Astrocyte of the hippocampus (primary cell): ENCODE measurements at regions not wholly inside any gene's neighbourhood (a gene's known extent, or its start where the extent isn't known, plus 50 kb on each side); places are given as distances from the start of the nearest gene placed in this dataset.
A peak's percentile ranks its signal among the peaks of the same experiment; 100 is the strongest.

Experiments
- DNase-seq: peaks from one replicate; pipeline ENCODE4 v3.0.0; 2011; ENCODE audit warnings: low read depth, low spot score

- no peak for DNase-seq
Observed at GRCh38 chr5:105945203-105945972, 1725.3 kb downstream of the EFNA5 start.

- DNase-seq = no peak
Observed at GRCh38 chr5:105940181-105940580, 1730.6 kb downstream of the EFNA5 start.

- DNase-seq = no peak
Observed at GRCh38 chr5:105934171-105934570, 1736.6 kb downstream of the EFNA5 start.

- peak; percentile 8 for DNase-seq
Observed at GRCh38 chr5:105931881-105932421, 1738.8 kb downstream of the EFNA5 start.

GRCh38 chr5:105929858-105930257 is 1740.9 kb downstream of the EFNA5 start:
- no peak for DNase-seq

GRCh38 chr5:105924366-105924765 is 1746.4 kb downstream of the EFNA5 start:
- peak; percentile 2 for DNase-seq

GRCh38 chr5:105922574-105922973 is 1748.2 kb downstream of the EFNA5 start:
- no peak for DNase-seq

- no peak for DNase-seq
Observed at GRCh38 chr5:105922080-105922479, 1748.7 kb downstream of the EFNA5 start.

- peak; percentile 7 for DNase-seq
Observed at GRCh38 chr5:105917189-105917588, 1753.5 kb downstream of the EFNA5 start.

- DNase-seq = no peak
Observed at GRCh38 chr5:105907016-105907415, 1763.7 kb downstream of the EFNA5 start.

- DNase-seq = no peak
Observed at GRCh38 chr5:105905392-105905791, 1765.3 kb downstream of the EFNA5 start.

GRCh38 chr5:105903069-105903468 is 1767.7 kb downstream of the EFNA5 start:
- no peak for DNase-seq

- DNase-seq = peak; percentile 59
Observed at GRCh38 chr5:105899726-105900125, 1771.0 kb downstream of the EFNA5 start.

- DNase-seq = no peak
Observed at GRCh38 chr5:105898183-105898582, 1772.6 kb downstream of the EFNA5 start.

GRCh38 chr5:105885266-105885665 is 1785.5 kb downstream of the EFNA5 start:
- DNase-seq = peak; percentile 2

- no peak for DNase-seq
Observed at GRCh38 chr5:105882956-105883481, 1787.7 kb downstream of the EFNA5 start.

- no peak for DNase-seq
Observed at GRCh38 chr5:105878402-105878801, 1792.3 kb downstream of the EFNA5 start.

- DNase-seq = no peak
Observed at GRCh38 chr5:105877592-105877991, 1793.1 kb downstream of the EFNA5 start.

GRCh38 chr5:105874316-105874715 is 1796.4 kb downstream of the EFNA5 start:
- DNase-seq = no peak

- DNase-seq = no peak
Observed at GRCh38 chr5:105872569-105873270, 1798.0 kb downstream of the EFNA5 start.

GRCh38 chr5:105868038-105868780 is 1802.5 kb downstream of the EFNA5 start:
- no peak for DNase-seq

GRCh38 chr5:105865834-105866233 is 1804.9 kb downstream of the EFNA5 start:
- no peak for DNase-seq
